ENCODE measurements at regions not wholly inside any gene's neighbourhood (a gene's known extent, or its start where the extent isn't known, plus 50 kb on each side); places are given as distances from the start of the nearest gene placed in this dataset.

GRCh38 chr1:182127656-182128055 is 66.1 kb upstream of the ZNF648 start:
- TF ChIP-seq POLR2A (IDR thresholded peaks at IDR 0.05): no peak
- no peak for TF ChIP-seq CTCF (IDR thresholded peaks at IDR 0.05)

Data from lower leg skin (tissue), 3 donors.